ENCODE measurements at regions not wholly inside any gene's neighbourhood (a gene's known extent, or its start where the extent isn't known, plus 50 kb on each side); places are given as distances from the start of the nearest gene placed in this dataset.
"Not testable (repeated sequence)": the region's sequence is repeated elsewhere in the genome, so short reads cannot be mapped to it uniquely, and the experiment has no call there.

DNA sequence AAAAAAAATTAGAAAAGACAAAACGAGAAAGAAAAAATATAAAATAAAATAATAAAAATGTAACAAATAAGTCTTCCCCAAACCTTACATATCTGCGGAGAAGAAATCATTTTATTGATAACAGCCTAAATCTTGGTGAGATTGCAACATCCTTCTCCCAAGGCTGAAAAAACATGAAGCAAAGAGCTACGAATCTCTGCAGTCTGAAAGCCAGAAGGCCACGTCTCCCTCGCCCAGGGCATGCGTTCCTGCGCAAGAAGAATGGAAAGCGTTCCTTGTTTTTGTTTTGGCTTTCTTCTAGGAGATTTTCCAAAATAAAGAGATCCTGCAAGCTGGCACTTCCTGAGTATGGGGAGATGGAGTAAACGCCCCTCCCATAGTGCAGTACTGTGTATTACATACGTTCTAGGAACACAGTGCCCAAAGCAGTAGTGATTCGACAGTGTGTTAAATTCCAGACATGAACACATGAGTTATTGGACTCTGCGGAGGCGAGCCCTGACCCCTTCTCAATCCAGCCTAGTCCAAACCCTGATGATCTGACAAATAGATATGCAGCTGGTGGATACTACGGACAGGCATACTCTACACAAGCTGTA is 126.7 kb upstream of the RREB1 start:
- no peaks in the 10 kb centered on the region for H3K36me3 Mint-ChIP-seq (ENCODE audit: low read depth)
- no peaks in the 10 kb centered on the region for H3K9me3 ChIP-seq (ENCODE audit: control insufficient read depth, low read length, poor library complexity, severe bottlenecking)
- ATAC-seq (no peak), DNase-seq (no peak)
- peaks cover 10% of the 10 kb centered on the region for H3K27me3 Mint-ChIP-seq
- no peak overlapping the region for H3K27ac Mint-ChIP-seq
- peaks cover 4% of the 10 kb centered on the region for H3K4me1 Mint-ChIP-seq
- H3K4me3 Mint-ChIP-seq: no peak overlapping the region

DNA sequence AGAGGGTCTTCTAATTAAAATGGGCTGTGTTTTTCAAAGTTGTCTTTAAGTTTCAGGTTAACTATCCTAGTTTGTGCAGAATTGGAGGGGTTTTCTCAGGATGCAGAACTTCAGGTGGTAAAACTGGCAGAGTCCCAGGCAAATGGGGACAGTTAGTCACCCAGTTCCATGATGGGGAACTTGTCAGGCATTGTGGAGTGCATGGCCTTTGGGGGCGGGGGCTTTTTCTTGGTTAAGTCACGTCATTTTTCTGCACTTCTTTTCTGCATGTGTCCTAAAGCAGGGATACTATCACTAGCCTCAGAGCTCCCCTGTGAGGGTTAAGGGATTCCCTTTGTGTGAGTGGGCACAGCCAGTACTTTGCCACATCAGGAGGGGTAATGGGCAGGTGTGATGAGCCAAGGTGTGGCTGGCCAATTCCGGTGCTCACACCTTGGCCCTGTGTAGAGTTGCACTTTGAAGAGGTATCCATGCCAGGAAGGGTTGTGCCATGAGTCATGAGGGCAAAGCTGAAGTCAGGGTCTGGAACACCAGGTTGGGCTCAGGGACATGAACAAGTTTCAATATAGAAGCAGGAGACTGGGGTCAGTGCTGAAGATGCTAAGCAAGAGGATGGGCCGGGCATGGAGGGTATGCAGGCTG is 126.0 kb upstream of the RREB1 start:
- H3K4me3 Mint-ChIP-seq: no peak overlapping the region
- H3K4me1 Mint-ChIP-seq: peaks cover 4% of the 10 kb centered on the region
- H3K9me3 ChIP-seq (ENCODE audit: control insufficient read depth, low read length, poor library complexity, severe bottlenecking): no peaks in the 10 kb centered on the region
- DNase-seq: no peak
- no peak for ATAC-seq
- H3K36me3 Mint-ChIP-seq (ENCODE audit: low read depth): no peaks in the 10 kb centered on the region
- H3K27ac Mint-ChIP-seq: no peak overlapping the region
- peaks cover 10% of the 10 kb centered on the region for H3K27me3 Mint-ChIP-seq

DNA sequence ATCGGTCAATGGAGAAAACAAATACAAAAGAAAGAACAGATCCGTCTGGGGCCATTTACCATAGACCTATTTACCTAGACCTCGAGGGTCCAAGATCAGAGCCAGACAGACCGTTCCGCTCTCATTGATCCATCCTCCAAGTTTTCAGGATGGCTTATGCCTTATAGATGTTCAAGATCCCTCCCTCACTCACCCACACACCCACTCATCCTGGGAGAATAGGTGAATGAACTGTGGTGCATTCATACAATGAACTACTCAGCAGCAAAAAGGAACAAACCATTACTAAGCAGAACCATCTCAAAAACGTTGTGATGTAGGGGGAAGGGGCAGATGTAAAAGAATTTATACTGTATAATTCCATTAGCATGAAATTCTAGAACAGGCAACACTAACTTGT is 125.1 kb upstream of the RREB1 start:
- Mint-ChIP-seq H3K27me3 (peaks cover 10% of the 10 kb centered on the region), H3K27ac (no peak overlapping the region), H3K4me1 (peaks cover 7% of the 10 kb centered on the region), H3K36me3 (ENCODE audit: low read depth) (no peaks in the 10 kb centered on the region), H3K4me3 (no peak overlapping the region)
- DNase-seq (no peak), ATAC-seq (no peak)
- H3K9me3 ChIP-seq (ENCODE audit: control insufficient read depth, low read length, poor library complexity, severe bottlenecking): no peaks in the 10 kb centered on the region

DNA sequence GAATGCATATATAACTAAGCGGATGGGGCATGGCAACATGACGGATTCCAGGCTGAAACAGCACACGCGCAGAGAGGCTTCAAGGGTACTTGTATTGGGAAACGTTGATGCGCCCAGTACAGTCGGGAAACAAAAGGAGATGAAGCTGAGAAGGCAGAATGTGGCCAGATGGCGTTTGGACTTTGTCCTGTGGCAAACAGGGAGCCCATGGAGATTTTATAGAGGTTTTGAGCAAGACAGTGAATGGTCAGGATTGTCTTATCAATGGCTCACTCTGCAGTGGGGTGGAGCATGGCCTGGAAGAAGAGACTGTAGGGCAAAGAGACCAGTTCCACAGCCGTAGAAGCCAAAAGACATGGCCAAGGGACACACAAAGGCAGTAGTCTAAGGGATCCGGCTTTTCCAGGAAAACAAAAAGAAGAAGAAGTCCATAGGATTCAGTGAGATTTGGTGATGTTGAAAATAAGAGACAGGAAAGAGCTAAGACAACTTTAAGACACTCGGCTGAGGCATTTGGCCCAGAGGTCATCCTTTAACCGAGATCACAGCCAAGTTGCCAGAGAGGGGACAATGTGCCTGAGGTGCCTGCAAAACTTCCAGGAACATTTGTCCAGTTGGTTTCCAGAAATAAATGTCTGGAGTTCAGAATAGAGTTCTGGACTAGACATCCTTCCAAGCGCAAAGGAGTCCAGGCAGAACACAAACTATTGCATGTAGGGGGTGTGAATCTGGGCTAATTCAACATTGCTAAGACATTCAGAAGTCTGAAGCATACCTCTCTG is 123.0 kb upstream of the RREB1 start:
- Mint-ChIP-seq H3K4me3 (no peak overlapping the region), H3K27me3 (peaks cover 10% of the 10 kb centered on the region), H3K4me1 (peaks cover 7% of the 10 kb centered on the region), H3K27ac (peak overlapping the region; percentile 32), H3K36me3 (ENCODE audit: low read depth) (no peaks in the 10 kb centered on the region)
- H3K9me3 ChIP-seq (ENCODE audit: control insufficient read depth, low read length, poor library complexity, severe bottlenecking): no peaks in the 10 kb centered on the region
- ATAC-seq (no peak), DNase-seq (no peak)

DNA sequence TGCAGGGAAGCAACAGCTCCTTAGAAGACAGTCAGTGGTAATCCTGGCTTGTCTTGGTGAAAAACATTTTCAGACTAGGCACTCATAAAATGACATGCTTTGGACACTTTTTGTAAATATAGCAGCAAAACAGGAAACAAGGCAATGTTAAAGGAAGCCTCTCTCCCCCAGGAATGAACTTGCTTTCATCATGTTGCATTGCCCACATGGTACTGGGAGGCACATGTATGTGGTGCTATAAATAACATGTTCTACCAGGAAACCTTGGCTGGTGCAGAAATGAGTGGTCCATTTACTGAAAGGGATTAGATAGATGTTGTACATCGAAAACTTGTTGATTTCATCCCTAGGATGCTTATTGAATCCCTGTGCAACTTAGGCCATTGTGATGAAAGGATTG is 121.4 kb upstream of the RREB1 start:
- H3K27ac Mint-ChIP-seq: no peak overlapping the region
- ATAC-seq (no peak), DNase-seq (no peak)
- no peaks in the 10 kb centered on the region for H3K36me3 Mint-ChIP-seq (ENCODE audit: low read depth)
- no peaks in the 10 kb centered on the region for H3K9me3 ChIP-seq (ENCODE audit: control insufficient read depth, low read length, poor library complexity, severe bottlenecking)
- peaks cover 9% of the 10 kb centered on the region for H3K27me3 Mint-ChIP-seq
- H3K4me3 Mint-ChIP-seq: no peak overlapping the region
- H3K4me1 Mint-ChIP-seq: peaks cover 7% of the 10 kb centered on the region

DNA sequence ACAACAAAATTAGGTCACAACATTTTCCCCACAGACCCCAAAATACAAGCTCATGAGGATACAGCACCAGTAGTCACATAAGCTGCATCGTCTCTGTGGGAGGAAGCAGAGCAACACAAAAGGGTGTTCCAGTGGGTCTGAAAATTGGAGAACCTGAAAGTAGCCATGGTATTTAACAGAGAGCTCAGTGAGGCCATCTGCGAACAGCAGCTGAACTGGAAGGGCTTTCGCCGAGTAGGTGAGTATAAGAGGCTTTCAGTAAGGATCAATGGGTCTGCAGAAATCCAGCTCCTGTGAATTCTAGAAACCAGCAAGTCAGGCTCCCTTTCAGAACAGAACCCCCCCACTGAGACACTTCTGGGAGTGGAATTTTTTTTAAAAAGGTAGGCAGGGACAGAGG is 120.0 kb upstream of the RREB1 start:
- peaks cover 7% of the 10 kb centered on the region for H3K4me1 Mint-ChIP-seq
- no peaks in the 10 kb centered on the region for H3K27me3 Mint-ChIP-seq
- H3K4me3 Mint-ChIP-seq: no peak overlapping the region
- no peak overlapping the region for H3K27ac Mint-ChIP-seq
- no peaks in the 10 kb centered on the region for H3K9me3 ChIP-seq (ENCODE audit: control insufficient read depth, low read length, poor library complexity, severe bottlenecking)
- DNase-seq (no peak), ATAC-seq (no peak)
- H3K36me3 Mint-ChIP-seq (ENCODE audit: low read depth): no peaks in the 10 kb centered on the region

DNA sequence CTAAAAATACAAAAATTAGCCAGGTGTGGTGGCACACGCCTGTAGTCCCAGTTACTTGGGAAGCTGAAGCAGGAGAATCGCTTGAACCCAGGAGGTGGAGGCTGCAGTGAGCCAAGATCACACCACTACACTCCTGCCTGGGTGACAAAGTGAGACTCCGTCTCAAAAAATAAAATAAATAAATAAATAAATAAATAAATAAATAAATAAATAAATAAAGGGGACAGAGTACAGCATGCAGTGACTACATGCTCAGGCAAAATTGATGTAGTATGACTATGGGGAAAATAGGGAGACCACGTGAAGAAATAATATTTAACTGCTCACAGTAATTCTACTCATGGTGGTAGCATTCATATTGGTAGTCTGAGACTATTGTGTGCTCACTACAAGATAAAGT is 117.7 kb upstream of the RREB1 start:
- ATAC-seq; DNase-seq; H3K27me3 Mint-ChIP-seq; H3K9me3 ChIP-seq (ENCODE audit: control insufficient read depth, low read length, poor library complexity, severe bottlenecking); H3K4me1 Mint-ChIP-seq; H3K27ac Mint-ChIP-seq; H3K4me3 Mint-ChIP-seq; H3K36me3 Mint-ChIP-seq (ENCODE audit: low read depth): not testable (repeated sequence)

DNA sequence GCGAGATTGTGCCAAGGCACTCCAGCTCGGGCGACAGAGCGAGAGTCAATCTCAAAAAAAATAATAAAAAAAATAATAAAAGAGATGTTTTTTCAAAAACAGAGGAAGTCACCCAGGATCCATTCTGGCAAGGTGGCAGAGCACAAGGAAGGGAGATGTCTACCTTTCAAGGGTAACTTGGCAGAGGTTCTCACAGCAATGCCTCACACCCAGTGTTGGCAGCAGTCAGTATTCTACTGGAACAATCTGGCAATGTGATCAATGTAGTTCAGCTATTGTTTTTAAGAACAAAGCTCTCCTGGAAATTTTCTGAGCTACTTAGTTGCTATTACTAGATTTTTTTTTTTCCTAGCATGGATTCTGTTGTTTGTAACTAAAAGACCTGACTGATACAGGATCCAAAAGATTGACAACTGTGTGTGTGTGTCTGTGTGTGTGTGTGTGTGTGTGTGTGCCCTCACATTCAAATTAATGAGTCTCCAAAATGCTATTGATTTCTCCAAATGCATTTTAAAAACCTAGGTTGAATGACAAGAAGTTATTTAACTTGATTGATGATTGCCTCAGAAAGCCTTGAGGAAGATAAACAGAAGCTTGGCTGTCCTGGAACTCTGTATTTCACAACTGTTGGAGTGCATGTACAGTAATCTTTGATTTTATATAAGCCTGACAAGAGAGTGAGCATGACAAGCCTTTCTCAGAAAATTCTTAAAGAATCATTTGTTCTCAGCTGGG is 114.1 kb upstream of the RREB1 start:
- no peak overlapping the region for H3K4me3 Mint-ChIP-seq
- H3K27ac Mint-ChIP-seq: no peak overlapping the region
- no peak for DNase-seq
- H3K27me3 Mint-ChIP-seq: peaks cover 8% of the 10 kb centered on the region
- no peaks in the 10 kb centered on the region for H3K36me3 Mint-ChIP-seq (ENCODE audit: low read depth)
- no peaks in the 10 kb centered on the region for H3K9me3 ChIP-seq (ENCODE audit: control insufficient read depth, low read length, poor library complexity, severe bottlenecking)
- H3K4me1 Mint-ChIP-seq: no peaks in the 10 kb centered on the region
- no peak for ATAC-seq

DNA sequence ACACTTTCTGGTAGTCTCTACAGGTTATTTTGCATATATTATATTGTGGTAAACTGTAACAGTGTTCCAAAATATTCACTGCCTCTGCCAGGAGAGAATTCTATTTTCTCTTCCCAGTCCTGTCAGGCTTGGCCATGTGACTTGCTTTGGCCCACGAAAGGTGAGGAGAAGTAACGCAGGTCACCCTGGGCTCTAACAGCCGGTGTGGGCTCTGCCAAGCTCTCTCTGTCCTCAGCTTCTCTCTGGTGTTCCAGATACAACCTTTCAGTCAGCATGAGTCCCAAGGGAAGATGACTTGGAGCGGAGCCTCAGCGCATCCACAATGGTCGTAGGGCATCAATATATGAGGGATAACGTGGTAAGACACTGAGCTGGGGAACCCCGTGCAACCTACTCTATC is 113.0 kb upstream of the RREB1 start:
- no peaks in the 10 kb centered on the region for H3K4me1 Mint-ChIP-seq
- H3K36me3 Mint-ChIP-seq (ENCODE audit: low read depth): no peaks in the 10 kb centered on the region
- DNase-seq: no peak
- no peak for ATAC-seq
- H3K27me3 Mint-ChIP-seq: peaks cover 10% of the 10 kb centered on the region
- H3K4me3 Mint-ChIP-seq: no peak overlapping the region
- H3K27ac Mint-ChIP-seq: no peak overlapping the region
- H3K9me3 ChIP-seq (ENCODE audit: control insufficient read depth, low read length, poor library complexity, severe bottlenecking): no peaks in the 10 kb centered on the region

DNA sequence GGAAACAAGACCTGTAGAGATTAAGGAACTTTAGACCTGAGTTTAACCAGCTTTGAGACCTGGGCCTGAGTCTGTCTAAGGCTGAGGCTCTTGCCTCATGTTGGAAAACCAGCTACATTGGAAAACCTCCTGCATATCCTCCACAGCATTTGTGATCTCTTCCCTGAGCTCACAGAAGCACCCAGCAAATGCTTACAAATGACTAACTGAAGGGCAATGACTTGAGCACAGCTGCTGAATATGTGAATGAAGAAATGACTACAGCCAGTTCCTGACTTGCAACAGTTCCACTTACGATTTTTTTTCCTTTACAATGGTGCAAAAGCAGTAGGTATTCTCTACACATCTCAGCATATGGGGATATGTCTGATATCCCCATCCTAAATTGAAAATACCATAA is 112.4 kb upstream of the RREB1 start:
- no peaks in the 10 kb centered on the region for H3K9me3 ChIP-seq (ENCODE audit: control insufficient read depth, low read length, poor library complexity, severe bottlenecking)
- H3K4me3 Mint-ChIP-seq: no peak overlapping the region
- H3K27ac Mint-ChIP-seq: no peak overlapping the region
- no peaks in the 10 kb centered on the region for H3K4me1 Mint-ChIP-seq
- no peak for ATAC-seq
- DNase-seq: no peak
- no peaks in the 10 kb centered on the region for H3K36me3 Mint-ChIP-seq (ENCODE audit: low read depth)
- H3K27me3 Mint-ChIP-seq: peaks cover 13% of the 10 kb centered on the region

DNA sequence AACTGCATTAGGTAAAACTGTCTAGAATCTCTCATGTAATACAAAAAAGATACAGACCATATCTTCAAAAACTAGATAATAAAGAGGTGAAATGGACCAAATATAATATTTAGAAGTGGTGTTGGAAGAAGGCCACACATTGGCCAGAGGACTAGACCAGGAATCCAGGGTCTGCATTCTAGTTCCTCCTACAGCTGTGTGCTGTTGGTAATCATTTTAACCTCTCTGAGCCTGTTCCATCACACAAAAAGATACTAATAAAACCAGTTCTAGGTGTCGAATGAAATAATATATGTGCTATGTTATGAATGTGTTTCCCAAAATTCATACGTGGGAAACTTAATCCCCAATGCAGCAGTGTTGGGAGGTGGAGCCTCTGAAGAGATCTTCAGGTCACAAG is 111.6 kb upstream of the RREB1 start:
- ATAC-seq: no peak
- peaks cover 13% of the 10 kb centered on the region for H3K27me3 Mint-ChIP-seq
- no peak overlapping the region for H3K27ac Mint-ChIP-seq
- no peaks in the 10 kb centered on the region for H3K36me3 Mint-ChIP-seq (ENCODE audit: low read depth)
- DNase-seq: no peak
- no peaks in the 10 kb centered on the region for H3K4me1 Mint-ChIP-seq
- no peaks in the 10 kb centered on the region for H3K9me3 ChIP-seq (ENCODE audit: control insufficient read depth, low read length, poor library complexity, severe bottlenecking)
- H3K4me3 Mint-ChIP-seq: no peak overlapping the region

DNA sequence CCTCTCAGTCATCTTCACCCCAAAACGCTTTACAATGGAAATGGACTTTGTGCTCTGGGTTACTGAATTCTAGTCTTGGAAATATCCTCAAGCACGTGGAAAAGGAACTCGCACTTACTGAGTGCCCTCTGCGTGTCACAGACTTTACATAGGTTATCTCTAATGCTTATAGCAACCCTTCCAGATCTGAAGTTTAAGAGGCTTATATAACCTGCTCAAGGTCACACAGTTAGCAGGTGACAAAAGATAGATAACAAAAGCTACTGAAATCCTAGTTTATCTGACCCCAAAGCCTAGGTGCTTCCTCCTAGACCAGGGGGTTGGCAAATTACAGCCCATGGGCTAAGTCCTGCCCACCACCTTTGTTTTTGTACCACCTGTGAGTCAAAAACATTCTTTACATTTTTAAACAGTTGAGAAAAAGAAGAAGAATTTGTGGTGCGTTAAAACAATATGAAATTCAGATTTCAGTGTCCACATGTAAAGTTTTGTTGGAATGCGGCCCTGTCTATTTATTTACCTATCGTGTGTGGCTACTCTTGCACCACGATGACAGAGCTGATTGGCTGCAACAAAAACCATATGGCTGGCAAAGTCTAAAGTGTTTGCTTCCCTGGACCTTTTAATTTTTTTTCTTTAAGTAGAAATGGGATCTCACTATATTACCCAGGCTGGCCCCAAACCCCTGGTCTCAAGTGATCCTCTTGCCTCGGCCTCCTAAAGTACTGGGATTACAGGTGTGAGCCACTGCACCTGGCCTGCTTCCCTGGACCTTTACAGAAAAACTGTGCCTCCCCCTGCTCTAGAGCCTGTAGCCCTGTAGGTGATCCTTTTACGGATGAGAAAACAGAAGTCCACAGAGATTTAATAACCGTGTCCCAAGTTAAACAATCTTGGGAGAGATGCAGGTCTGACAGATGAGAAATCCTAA is 110.2 kb upstream of the RREB1 start:
- Mint-ChIP-seq H3K27me3 (peaks cover 14% of the 10 kb centered on the region), H3K4me3 (no peak overlapping the region), H3K27ac (peak overlapping the region; percentile 14), H3K36me3 (ENCODE audit: low read depth) (no peaks in the 10 kb centered on the region), H3K4me1 (no peaks in the 10 kb centered on the region)
- no peaks in the 10 kb centered on the region for H3K9me3 ChIP-seq (ENCODE audit: control insufficient read depth, low read length, poor library complexity, severe bottlenecking)
- ATAC-seq (no peak), DNase-seq (no peak)

All from T-helper 17 cell (primary cell).